ENCODE measurements at regions not wholly inside any gene's neighbourhood (a gene's known extent, or its start where the extent isn't known, plus 50 kb on each side); places are given as distances from the start of the nearest gene placed in this dataset.

GRCh38 chr10:33109384-33109783, 151.4 kb upstream of the ITGB1 start:
- no peak for TF ChIP-seq MAX (IDR thresholded peaks at IDR 0.05; ENCODE audit: insufficient read depth, insufficient read length)
- TF ChIP-seq CTCF (IDR thresholded peaks at IDR 0.05; ENCODE audit: extremely low read depth in 1 of 2, insufficient read depth in 1 of 2, low read depth in 1 of 2, low read length in 2 of 2) = no peak
- no peak for TF ChIP-seq POLR2AphosphoS5 (IDR thresholded peaks at IDR 0.05; ENCODE audit: insufficient read depth, low read depth, low read length)
- TF ChIP-seq POLR2A (IDR thresholded peaks at IDR 0.05; ENCODE audit: low read depth, low read length) = no peak
- no peak for TF ChIP-seq EZH2 (IDR thresholded peaks at IDR 0.05; ENCODE audit: borderline replicate concordance, low read depth, low read length, severe bottlenecking)

Data from endothelial cell of umbilical vein (primary cell).